OCI-LY3 (cell line): ENCODE measurements at regions not wholly inside any gene's neighbourhood (a gene's known extent, or its start where the extent isn't known, plus 50 kb on each side); places are given as distances from the start of the nearest gene placed in this dataset.

Experiments
- H2AFZ ChIP-seq: fragments of 200-600, 300-600 bp; shearing (Covaris generic); 2 replicates; pipeline ENCODE4 v1.6.0; 2014; ENCODE audit warnings: antibody characterized with exemption, low read depth, low read length
- H3K27ac ChIP-seq: fragments of 200-600, 300-600 bp; sonication (generic); 2 replicates; pipeline ENCODE4 v1.5.1; 2014; ENCODE audit warnings: mild to moderate bottlenecking, low read length, moderate library complexity, mixed read lengths
- H3K27me3 ChIP-seq: fragments of 200-600, 300-600 bp; sonication (generic); 2 replicates; pipeline ENCODE4 v1.6.1; 2014; ENCODE audit warnings: low read depth, low read length, mixed read lengths
- H3K36me3 ChIP-seq: fragments of 200-600, 300-600 bp; sonication (generic); replicated peaks from 2 replicates; pipeline ENCODE3; 2014; ENCODE audit warnings: low read depth, low read length, mixed read lengths
- H3K4me1 ChIP-seq: fragments of 300-600, 200-600 bp; sonication (generic); 2 replicates; pipeline ENCODE4 v1.6.1; 2014; ENCODE audit warnings: low read length, mixed read lengths
- H3K4me2 ChIP-seq: fragments of 200-600, 300-600 bp; sonication (generic); 2 replicates; pipeline ENCODE4 v1.6.1; 2014; ENCODE audit warnings: low read length, mixed read lengths
- H3K4me3 ChIP-seq: fragments of 300-600, 200-600 bp; sonication (generic); 2 replicates; pipeline ENCODE4 v1.5.1; 2014; ENCODE audit warnings: antibody characterized with exemption, mild to moderate bottlenecking, low read length, moderate library complexity
- H3K79me2 ChIP-seq: fragments of 300-600, 200-600 bp; shearing (Covaris generic); 2 replicates; pipeline ENCODE4 v1.6.1; 2014; ENCODE audit warnings: mild to moderate bottlenecking, low read length, mixed read lengths
- H3K9ac ChIP-seq: fragments of 300-600, 200-600 bp; shearing (Covaris generic); 2 replicates; pipeline ENCODE4 v1.6.0; 2014; ENCODE audit warnings: mild to moderate bottlenecking, low read length, moderate library complexity
- H3K9me3 ChIP-seq: fragments of 200-600, 300-600 bp; shearing (Covaris generic); 2 replicates; pipeline ENCODE4 v1.6.1; 2014; ENCODE audit warnings: low read length, mixed read lengths; ENCODE audit not compliant: insufficient read depth
- H4K20me1 ChIP-seq: fragments of 200-600, 300-600 bp; sonication (generic); 2 replicates; pipeline ENCODE4 v1.6.1; 2016; ENCODE audit warnings: low read length, mixed read lengths; ENCODE audit not compliant: insufficient read depth
- EZH2phosphoT487 ChIP-seq: fragments of 200-600 bp; shearing (Covaris generic); IDR thresholded peaks from 2 replicates; pipeline ENCODE4 v1.6.1; 2018; ENCODE audit warnings: antibody characterized with exemption, mixed run types, low read depth
- TF ChIP-seq, protein P1 (sequence below): fragments of 200-600, 300-600 bp; sonication (generic); IDR thresholded peaks from 2 replicates; pipeline ENCODE4 v1.5.1; 2014; ENCODE audit warnings: antibody characterized with exemption, low read length, low read depth

DNA sequence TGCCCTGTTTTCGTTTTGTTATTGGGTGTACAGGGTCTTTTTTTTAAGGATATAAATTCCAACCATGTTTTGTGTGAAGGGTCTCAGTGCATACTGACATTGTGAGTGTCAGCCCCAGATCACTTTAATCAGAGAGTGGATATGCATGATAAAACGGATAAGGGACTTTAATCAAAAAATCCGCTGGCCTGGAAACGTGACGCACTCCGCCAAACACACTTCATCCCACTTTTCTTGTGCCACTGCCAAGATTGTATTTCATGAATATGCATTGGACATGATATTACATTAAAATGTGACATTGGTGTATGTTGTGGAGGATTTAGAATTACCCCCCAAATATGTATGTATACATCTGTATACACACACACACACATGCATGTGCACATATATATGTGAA is 273.1 kb downstream of the VRK1 start:
- H3K36me3 ChIP-seq, result no peaks in the 10 kb centered on the region
- no peak overlapping the region for H2AFZ ChIP-seq
- no peaks in the 10 kb centered on the region for H3K4me1 ChIP-seq
- no peak overlapping the region for H3K9ac ChIP-seq
- TF ChIP-seq, protein P1, sequence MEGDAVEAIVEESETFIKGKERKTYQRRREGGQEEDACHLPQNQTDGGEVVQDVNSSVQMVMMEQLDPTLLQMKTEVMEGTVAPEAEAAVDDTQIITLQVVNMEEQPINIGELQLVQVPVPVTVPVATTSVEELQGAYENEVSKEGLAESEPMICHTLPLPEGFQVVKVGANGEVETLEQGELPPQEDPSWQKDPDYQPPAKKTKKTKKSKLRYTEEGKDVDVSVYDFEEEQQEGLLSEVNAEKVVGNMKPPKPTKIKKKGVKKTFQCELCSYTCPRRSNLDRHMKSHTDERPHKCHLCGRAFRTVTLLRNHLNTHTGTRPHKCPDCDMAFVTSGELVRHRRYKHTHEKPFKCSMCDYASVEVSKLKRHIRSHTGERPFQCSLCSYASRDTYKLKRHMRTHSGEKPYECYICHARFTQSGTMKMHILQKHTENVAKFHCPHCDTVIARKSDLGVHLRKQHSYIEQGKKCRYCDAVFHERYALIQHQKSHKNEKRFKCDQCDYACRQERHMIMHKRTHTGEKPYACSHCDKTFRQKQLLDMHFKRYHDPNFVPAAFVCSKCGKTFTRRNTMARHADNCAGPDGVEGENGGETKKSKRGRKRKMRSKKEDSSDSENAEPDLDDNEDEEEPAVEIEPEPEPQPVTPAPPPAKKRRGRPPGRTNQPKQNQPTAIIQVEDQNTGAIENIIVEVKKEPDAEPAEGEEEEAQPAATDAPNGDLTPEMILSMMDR, result no peak
- no peak for TF ChIP-seq EZH2phosphoT487
- no peak overlapping the region for H3K27ac ChIP-seq
- H3K9me3 ChIP-seq, result no peaks in the 10 kb centered on the region
- H3K4me3 ChIP-seq, result no peak overlapping the region
- no peaks in the 10 kb centered on the region for H3K79me2 ChIP-seq
- no peak overlapping the region for H3K4me2 ChIP-seq
- H3K27me3 ChIP-seq, result peaks cover 4% of the 10 kb centered on the region; the same call in 1 of the 2 replicates
- no peaks in the 10 kb centered on the region for H4K20me1 ChIP-seq

DNA sequence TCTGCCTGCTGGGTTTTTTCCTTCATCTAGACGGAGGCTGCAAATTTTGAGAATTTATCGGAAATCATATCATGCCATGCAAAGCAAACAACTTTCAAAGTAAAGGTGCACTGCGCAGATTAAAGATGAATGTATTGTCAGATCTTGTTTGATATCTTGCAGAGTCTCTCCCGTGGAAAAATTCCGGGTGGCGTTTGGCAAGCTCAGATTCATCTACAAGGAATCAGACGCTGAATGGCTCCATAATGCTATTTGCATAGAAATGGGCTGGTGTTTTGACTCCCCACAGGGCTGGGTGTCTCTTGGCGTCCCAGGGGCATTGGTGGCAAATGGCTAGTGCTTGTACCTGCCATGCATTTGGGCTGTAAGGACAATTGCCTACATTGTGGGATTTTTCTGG is 274.0 kb downstream of the VRK1 start:
- Histone ChIP-seq H3K79me2 (no peaks in the 10 kb centered on the region), H4K20me1 (no peaks in the 10 kb centered on the region), H3K27ac (no peak overlapping the region), H3K36me3 (no peaks in the 10 kb centered on the region), H3K4me2 (no peak overlapping the region), H3K9me3 (no peaks in the 10 kb centered on the region), H3K4me3 (no peak overlapping the region), H2AFZ (no peak overlapping the region), H3K27me3 (no peaks in the 10 kb centered on the region), H3K9ac (no peak overlapping the region), H3K4me1 (no peaks in the 10 kb centered on the region)
- no peak for TF ChIP-seq EZH2phosphoT487
- TF ChIP-seq, protein P1, result no peak

DNA sequence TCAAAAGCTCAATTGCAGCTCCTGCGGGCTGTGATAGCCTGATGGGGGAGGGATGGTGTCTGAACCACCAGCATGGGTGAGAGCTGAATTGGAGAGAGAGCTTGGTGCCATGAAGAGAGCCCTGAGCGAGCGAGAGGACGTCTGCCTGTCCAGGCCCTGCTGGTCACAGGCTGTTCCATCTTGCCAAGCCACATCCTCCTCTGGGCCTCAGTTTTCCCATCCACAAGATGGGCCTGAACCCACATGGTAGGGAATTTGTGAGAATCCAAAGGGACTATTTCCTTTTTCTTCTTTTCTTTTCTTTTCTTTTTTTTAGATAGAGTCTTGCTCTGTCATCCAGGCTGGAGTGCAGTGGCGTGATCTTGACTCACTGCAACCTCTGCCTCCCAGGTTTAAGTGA is 276.4 kb downstream of the VRK1 start:
- H3K27ac ChIP-seq, result no peak overlapping the region
- no peaks in the 10 kb centered on the region for H4K20me1 ChIP-seq
- TF ChIP-seq, protein P1, result no peak
- no peak for TF ChIP-seq EZH2phosphoT487
- no peak overlapping the region for H3K9ac ChIP-seq
- no peaks in the 10 kb centered on the region for H3K4me1 ChIP-seq
- no peaks in the 10 kb centered on the region for H3K9me3 ChIP-seq
- no peak overlapping the region for H3K4me2 ChIP-seq
- H3K79me2 ChIP-seq, result no peaks in the 10 kb centered on the region
- H3K4me3 ChIP-seq, result no peak overlapping the region
- H2AFZ ChIP-seq, result no peak overlapping the region
- H3K27me3 ChIP-seq, result no peaks in the 10 kb centered on the region
- H3K36me3 ChIP-seq, result no peaks in the 10 kb centered on the region

DNA sequence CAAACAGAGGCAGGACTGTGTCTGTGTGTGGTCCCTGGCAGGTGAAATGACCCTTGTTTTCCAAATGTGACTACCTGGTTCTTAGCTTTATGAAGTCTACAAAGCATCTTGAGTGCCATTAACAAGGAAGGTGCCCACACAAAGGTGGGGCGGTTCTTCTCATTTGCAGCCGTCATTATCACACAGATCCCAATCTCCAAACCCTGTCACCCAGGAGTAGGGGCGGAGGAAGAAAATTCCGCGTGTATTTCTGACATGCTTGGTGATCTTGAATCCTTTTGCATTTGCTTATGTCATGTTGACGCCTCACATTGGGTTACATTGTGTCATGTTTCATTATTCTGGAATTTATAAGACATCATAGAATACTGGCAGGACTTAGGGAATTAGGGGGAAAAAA is 277.3 kb downstream of the VRK1 start:
- Histone ChIP-seq H3K9ac (no peak overlapping the region), H3K4me3 (no peak overlapping the region), H3K9me3 (no peaks in the 10 kb centered on the region), H3K4me1 (no peaks in the 10 kb centered on the region), H3K36me3 (no peaks in the 10 kb centered on the region), H2AFZ (no peak overlapping the region), H3K4me2 (no peak overlapping the region), H3K27ac (no peak overlapping the region), H4K20me1 (no peaks in the 10 kb centered on the region), H3K27me3 (no peaks in the 10 kb centered on the region), H3K79me2 (no peaks in the 10 kb centered on the region)
- TF ChIP-seq, protein P1, result no peak
- TF ChIP-seq EZH2phosphoT487, result no peak
